ENCODE measurements at regions not wholly inside any gene's neighbourhood (a gene's known extent, or its start where the extent isn't known, plus 50 kb on each side); places are given as distances from the start of the nearest gene placed in this dataset.

DNA sequence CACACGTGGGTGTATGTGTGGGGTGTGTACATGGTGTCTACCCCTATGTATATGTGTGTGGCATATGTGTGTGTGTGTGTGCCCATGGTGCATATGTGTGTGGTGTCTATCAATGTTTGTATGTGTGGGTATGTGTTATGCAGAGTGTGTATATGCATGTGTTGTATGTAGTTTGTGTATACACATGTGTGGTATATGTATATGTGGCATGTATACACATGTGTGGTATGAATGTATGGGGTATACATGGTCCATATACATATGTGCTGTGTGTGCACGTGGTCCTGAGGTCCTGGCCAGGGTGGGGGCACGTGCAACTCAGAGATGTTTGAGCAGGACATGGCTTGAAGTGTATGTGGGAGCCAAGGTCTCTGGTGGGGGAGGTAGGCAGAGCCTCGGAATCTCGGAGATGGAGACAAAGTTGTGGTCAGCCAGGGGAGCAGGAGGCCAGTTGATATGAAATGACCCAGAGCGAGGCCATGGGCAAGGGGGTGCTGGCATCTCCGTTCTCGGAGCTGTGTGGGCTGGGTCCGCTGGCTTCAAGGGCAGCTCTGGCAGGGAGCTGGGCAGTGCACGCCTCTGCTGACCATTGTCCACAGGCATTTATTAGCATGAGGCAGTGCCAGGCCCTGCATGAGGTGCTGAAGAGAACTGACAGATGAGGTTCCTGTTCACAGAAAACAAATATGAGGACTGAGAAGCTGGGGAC lies 276.2 kb upstream of the CHD6 start:
- intact Hi-C loops (cut with DNase I), result no loop called here
- ATAC-seq (ENCODE audit: poor library complexity) (no peak), DNase-seq (no peak)

DNA sequence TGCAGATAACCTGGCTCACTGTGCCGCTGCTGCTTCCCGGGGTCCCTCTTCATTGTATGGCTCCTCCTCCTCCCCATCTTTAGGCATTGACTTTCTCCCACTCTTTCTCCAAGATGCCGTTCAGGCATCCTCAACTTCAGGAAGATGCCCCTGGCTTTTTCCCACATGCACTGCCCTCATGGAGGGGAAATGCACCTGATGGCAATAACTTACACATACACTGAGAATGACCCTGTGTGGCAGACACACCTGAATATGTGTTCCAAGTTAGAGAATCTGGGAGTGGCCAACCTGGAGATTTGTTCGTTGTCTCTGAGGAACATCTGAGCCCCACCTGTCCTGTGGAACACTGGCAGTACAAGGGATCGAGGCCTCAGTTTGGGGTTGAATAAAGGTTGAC lies 273.9 kb upstream of the CHD6 start:
- ATAC-seq (ENCODE audit: poor library complexity) (no peak), DNase-seq (no peak)
- intact Hi-C loops (cut with DNase I), result no loop called here

GRCh38 chr20:41889844-41890224 lies 271.7 kb upstream of the CHD6 start:
- ATAC-seq (ENCODE audit: poor library complexity), result no peak
- intact Hi-C loops (cut with DNase I), result no loop called here
- DNase-seq, result no peak

GRCh38 chr20:41889126-41889843 lies 271.1 kb upstream of the CHD6 start:
- ATAC-seq (ENCODE audit: poor library complexity) (no peak), DNase-seq (no peak)
- intact Hi-C loops (cut with DNase I), result no loop called here

GRCh38 chr20:41888434-41888833 lies 270.3 kb upstream of the CHD6 start:
- intact Hi-C loops (cut with DNase I), result no loop called here
- ATAC-seq (ENCODE audit: poor library complexity) (no peak), DNase-seq (no peak)

DNA sequence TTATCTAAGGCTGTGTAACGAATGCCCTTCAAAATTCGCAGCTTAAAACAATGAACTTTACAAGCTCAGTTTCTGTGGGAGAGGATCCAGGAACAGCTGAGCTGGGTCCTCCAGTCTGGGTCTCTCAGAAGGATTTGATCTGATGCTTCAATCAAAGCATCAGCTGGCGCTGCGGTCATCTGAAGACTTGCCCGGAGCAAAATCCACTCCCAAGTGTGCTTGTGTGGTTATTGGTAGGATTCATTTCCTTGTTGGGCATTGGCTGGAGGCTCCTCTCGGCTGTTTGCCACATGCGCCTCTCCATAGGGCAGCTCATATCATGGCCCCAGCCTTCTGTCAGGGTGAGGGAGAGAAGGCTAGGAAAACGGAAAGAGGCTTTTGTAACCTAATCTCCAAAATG lies 269.3 kb upstream of the CHD6 start:
- no peak for ATAC-seq (ENCODE audit: poor library complexity)
- DNase-seq, result no peak
- intact Hi-C loops (cut with DNase I), result no loop called here

GRCh38 chr20:41881466-41882046 lies 263.4 kb upstream of the CHD6 start:
- ATAC-seq (ENCODE audit: poor library complexity) (no peak), DNase-seq (no peak)
- intact Hi-C loops (cut with DNase I), result no loop called here

- DNase-seq, result no peak
- ATAC-seq (ENCODE audit: poor library complexity), result no peak
- intact Hi-C loops (cut with DNase I), result no loop called here
These were observed 260.9 kb upstream of the CHD6 start for GRCh38 chr20:41879123-41879522.

GRCh38 chr20:41877911-41878310 lies 259.7 kb upstream of the CHD6 start:
- intact Hi-C loops (cut with DNase I), result no loop called here
- ATAC-seq (ENCODE audit: poor library complexity) (no peak), DNase-seq (no peak)

GRCh38 chr20:41874658-41875057 lies 256.5 kb upstream of the CHD6 start:
- ATAC-seq (ENCODE audit: poor library complexity) (no peak), DNase-seq (no peak)
- intact Hi-C loops (cut with DNase I), result no loop called here

GRCh38 chr20:41872930-41873329 lies 254.8 kb upstream of the CHD6 start:
- DNase-seq, result no peak
- ATAC-seq (ENCODE audit: poor library complexity), result no peak
- intact Hi-C loops (cut with DNase I), result no loop called here

DNA sequence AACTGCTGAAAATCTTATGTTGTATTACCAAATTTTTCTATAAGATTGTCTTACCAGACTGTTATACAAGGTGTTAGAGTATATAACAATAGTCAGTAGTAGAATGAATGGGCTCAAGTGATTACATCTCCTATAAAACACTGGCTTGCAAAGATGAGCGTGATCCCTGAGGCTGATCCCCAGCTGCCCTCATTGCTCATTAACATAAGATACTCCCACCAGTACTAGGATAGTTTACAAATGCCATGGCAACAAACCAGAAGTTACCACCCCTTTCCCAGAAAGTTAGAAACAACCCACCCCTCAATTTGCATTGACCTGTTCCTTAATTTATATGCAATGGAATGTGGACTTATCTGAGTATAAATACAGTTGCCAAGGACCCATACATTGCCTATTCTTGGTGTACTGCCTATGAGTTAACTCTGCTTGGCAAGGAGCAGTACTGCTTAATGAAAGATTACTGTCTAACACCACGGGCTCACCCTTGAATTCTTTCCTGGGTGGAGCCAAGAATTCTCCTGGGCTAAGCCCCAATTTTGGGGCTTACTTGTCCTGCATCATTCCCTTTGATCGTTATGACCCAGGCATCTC lies 252.8 kb upstream of the CHD6 start:
- intact Hi-C loops (cut with DNase I), result no loop called here
- no peak for DNase-seq
- no peak for ATAC-seq (ENCODE audit: poor library complexity)

DNA sequence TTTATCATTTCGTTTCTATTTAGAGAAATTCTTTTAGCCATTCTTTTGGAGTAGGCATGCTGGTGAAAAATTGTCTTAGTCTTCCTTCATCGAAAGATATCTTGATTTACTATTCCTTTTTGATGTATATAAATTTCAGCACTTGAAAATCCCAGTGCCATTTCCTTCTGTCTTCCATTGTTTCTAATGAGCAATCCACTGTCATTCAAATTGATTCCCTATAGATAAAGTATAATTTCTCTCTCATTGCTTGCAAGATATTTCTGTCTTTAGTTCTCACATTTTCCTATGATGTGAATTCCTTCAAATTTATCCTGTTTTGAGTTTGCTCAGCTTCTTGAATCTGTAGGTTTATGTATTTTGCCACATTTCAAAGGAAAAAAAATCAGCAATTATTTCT lies 251.1 kb upstream of the CHD6 start:
- ATAC-seq (ENCODE audit: poor library complexity), result no peak
- DNase-seq, result no peak
- intact Hi-C loops (cut with DNase I), result no loop called here

GRCh38 chr20:41865938-41866337 lies 247.8 kb upstream of the CHD6 start:
- DNase-seq (no peak), ATAC-seq (ENCODE audit: poor library complexity) (no peak)
- intact Hi-C loops (cut with DNase I), result no loop called here

GRCh38 chr20:41862476-41862875 lies 244.3 kb upstream of the CHD6 start:
- no peak for ATAC-seq (ENCODE audit: poor library complexity)
- DNase-seq, result no peak
- intact Hi-C loops (cut with DNase I), result no loop called here

DNA sequence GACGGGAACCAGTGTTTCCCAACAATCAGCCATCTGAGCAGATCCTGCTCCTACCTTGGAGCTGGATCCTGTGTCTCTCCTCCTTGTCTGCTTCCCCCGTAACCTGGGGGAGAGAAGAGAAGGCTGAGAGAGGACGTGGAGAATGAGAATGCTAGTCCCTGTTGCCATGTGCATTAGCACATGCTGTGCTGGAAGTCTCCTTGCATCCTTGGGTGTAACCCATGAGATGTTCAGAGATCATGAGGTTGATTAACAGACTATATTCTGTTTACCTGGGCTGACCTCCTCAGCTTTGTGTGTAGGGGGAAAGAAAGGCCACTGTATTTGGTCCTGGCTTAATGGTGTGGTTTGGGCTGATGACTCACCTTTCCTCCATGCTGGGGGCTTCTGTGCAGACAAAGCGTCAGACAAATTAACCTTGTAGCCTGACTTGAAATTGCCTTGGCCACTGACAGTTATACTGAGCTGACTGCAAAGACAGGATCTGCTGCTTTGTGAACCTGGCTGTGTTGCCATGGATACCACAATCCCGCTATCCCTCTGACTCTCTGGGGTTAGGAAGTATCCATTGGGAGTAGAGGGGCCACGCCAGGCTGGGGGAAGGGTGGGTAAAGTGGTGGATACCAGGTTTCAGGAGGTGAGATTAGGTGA lies 243.7 kb upstream of the CHD6 start:
- DNase-seq, result no peak
- no peak for ATAC-seq (ENCODE audit: poor library complexity)
- intact Hi-C loops (cut with DNase I), result no loop called here

GRCh38 chr20:41854765-41855164 lies 236.6 kb upstream of the CHD6 start:
- DNase-seq, result no peak
- intact Hi-C loops (cut with DNase I), result no loop called here
- ATAC-seq (ENCODE audit: poor library complexity), result no peak

DNA sequence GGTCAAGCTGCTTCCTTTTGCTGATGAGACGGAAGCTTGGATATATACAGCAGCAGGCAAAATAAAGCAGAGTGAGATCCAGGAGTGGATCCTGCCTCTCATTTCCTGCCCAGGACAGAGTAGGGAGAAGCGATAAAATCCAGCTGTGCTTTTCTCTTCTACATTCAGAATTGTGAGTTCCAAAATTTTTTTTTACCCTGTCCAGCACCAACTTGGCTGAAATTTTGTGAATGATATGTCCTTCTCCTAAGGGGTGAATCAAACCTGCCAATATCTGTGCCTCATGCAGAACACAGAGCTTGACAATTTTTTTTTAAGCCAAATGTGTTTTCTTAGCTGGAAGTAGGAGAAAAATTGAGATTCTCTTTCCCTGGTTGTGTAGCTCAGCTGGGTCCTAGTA lies 235.6 kb upstream of the CHD6 start:
- DNase-seq, result no peak
- no peak for ATAC-seq (ENCODE audit: poor library complexity)
- intact Hi-C loops (cut with DNase I), result no loop called here

GRCh38 chr20:41848180-41848579 lies 230.0 kb upstream of the CHD6 start:
- intact Hi-C loops (cut with DNase I), result no loop called here
- ATAC-seq (ENCODE audit: poor library complexity) (no peak), DNase-seq (no peak)
